ENCODE measurements at regions not wholly inside any gene's neighbourhood (a gene's known extent, or its start where the extent isn't known, plus 50 kb on each side); places are given as distances from the start of the nearest gene placed in this dataset.

DNA sequence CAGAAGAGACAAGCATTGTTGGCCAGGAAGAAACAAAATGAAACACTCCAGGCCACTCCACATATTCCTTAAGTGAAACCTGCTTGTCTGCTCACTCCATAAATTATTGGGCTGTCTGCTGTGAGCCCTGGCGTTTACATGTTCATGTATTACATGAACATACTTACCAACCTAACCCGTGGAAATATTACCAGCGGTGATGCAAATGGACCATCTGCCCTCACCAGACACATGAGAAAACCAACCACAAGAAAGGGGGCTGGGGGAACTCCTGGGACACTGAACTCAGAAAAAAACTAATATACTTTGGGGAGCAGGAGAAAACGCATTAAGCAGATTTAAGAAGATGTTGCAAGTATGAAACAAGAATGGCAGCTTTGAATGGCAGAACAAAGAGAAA, 731.2 kb upstream of the IGFBP3 start:
- Histone ChIP-seq H2AFZ (ENCODE audit: low read length) (no peak overlapping the region), H3K79me2 (ENCODE audit: control insufficient read depth in 1 of 2, insufficient read depth in 2 of 2, low read length in 2 of 2) (no peaks in the 10 kb centered on the region), H3K9ac (replicated peaks in 1 of 4; ENCODE audit: extremely low read depth in 1 of 4, low read depth in 3 of 4, low read length in 3 of 4) (no peak overlapping the region), H2AK5ac (ENCODE audit: low read depth, low read length) (no peak overlapping the region), H2BK5ac (ENCODE audit: low read depth, low read length) (no peak overlapping the region), H3K18ac (ENCODE audit: extremely low read depth, low read length) (no peak overlapping the region), H2BK120ac (replicated peaks; ENCODE audit: low read depth, low read length) (no peak overlapping the region), H2BK15ac (ENCODE audit: low read length) (no peak overlapping the region), H3K27me3 (replicated peaks in 1 of 4; ENCODE audit: control insufficient read depth in 3 of 4, extremely low read depth in 1 of 4, insufficient read depth in 3 of 4, low read length in 3 of 4) (peaks cover 0 to 1% (median 0%) of the 10 kb centered on the region in 4 experiments; a peak in 1 of 7 replicates), H2BK12ac (ENCODE audit: low read depth, low read length) (no peak overlapping the region), H3K27ac (ENCODE audit: low read depth, low read length) (no peak overlapping the region), H4K5ac (ENCODE audit: insufficient read length, low read depth, low read length) (no peak overlapping the region), H2BK20ac (ENCODE audit: low read length) (no peak overlapping the region), H3K23me2 (ENCODE audit: low read depth, low read length) (no peaks in the 10 kb centered on the region), H3K4me1 (replicated peaks in 1 of 4; ENCODE audit: control insufficient read depth in 3 of 4, insufficient read depth in 4 of 4, low read length in 3 of 4) (no peaks in the 10 kb centered on the region), H4K20me1 (replicated peaks in 1 of 2; ENCODE audit: control insufficient read depth in 1 of 2, insufficient read depth in 2 of 2, low read length in 2 of 2) (no peaks in the 10 kb centered on the region), H3K4ac (replicated peaks; ENCODE audit: insufficient read length, low read depth, low read length) (no peak overlapping the region), H3K4me2 (ENCODE audit: insufficient read depth in 1 of 2, low read depth in 2 of 2, low read length in 2 of 2) (no peak overlapping the region), H3K56ac (replicated peaks; ENCODE audit: insufficient read length, low read depth, low read length) (no peak overlapping the region), H3K23ac (ENCODE audit: insufficient read length) (no peak overlapping the region), H3K79me1 (ENCODE audit: low read depth, low read length) (no peaks in the 10 kb centered on the region), H3K9me3 (ENCODE audit: insufficient read depth in 2 of 2, low read depth in 1 of 2, low read length in 1 of 2) (peaks cover 5 to 9% of the 10 kb centered on the region in 2 experiments), H3K36me3 (ENCODE audit: control insufficient read depth in 2 of 4, insufficient read depth in 4 of 4, low read length in 3 of 4) (no peaks in the 10 kb centered on the region), H4K8ac (ENCODE audit: extremely low read depth, insufficient read depth, low read length) (no peak overlapping the region), H3K14ac (ENCODE audit: insufficient read length) (no peak overlapping the region), H4K91ac (replicated peaks; ENCODE audit: insufficient read length, low read length) (no peak overlapping the region), H3K4me3 (ENCODE audit: extremely low read depth in 1 of 4, insufficient read depth in 2 of 4, low read depth in 3 of 4, low read length in 4 of 4) (no peak overlapping the region)
- FAIRE-seq (no peak), DNase-seq (ENCODE audit: low read depth in 1 of 2, low spot score in 2 of 2) (no peak)
- 90% methylated on average over 4 of the region's 4 CpGs; no CpG with 5 or more reads in 1 of the 2 experiments for WGBS, 2 experiments (ENCODE audit: extremely low coverage in 1 of 2, insufficient coverage in 1 of 2, insufficient read length in 1 of 2, insufficient replicate concordance in 2 of 2, low coverage in 1 of 2, low lambda C conversion rate in 2 of 2, missing lambda C conversion rate in 1 of 2)
- ChIA-PET CTCF (ENCODE audit: partially characterized antibody) (no interaction called here), POLR2A (ENCODE audit: partially characterized antibody) (no interaction called here)
- TF ChIP-seq HDAC6 (IDR thresholded peaks at IDR 0.05; ENCODE audit: low read depth, low read length) (no peak), KDM4A (IDR thresholded peaks at IDR 0.05; ENCODE audit: low read depth, low read length, severe bottlenecking) (no peak), POLR2AphosphoS5 (IDR thresholded peaks at IDR 0.05; ENCODE audit: low read depth, low read length) (no peak), CEBPB (IDR thresholded peaks at IDR 0.05; ENCODE audit: low read depth, low read length) (no peak), BACH1 (IDR thresholded peaks at IDR 0.05; ENCODE audit: low read length) (no peak), ASH2L (IDR thresholded peaks at IDR 0.05; ENCODE audit: low read length) (no peak), TBP (IDR thresholded peaks at IDR 0.05; ENCODE audit: low read depth, low read length) (no peak), SIX5 (IDR thresholded peaks at IDR 0.05; ENCODE audit: low read depth, low read length) (no peak), CHD1 (IDR thresholded peaks at IDR 0.05; ENCODE audit: low read depth, low read length) (no peak), CBX5 (IDR thresholded peaks at IDR 0.05; ENCODE audit: low read depth, low read length) (no peak), BCL11A (IDR thresholded peaks at IDR 0.05; ENCODE audit: low read depth in 2 of 2, low read length in 2 of 2) (no peak), EP300 (IDR thresholded peaks at IDR 0.05; ENCODE audit: borderline replicate concordance in 1 of 2, low read depth in 2 of 2, low read length in 2 of 2) (no peak), JUN (IDR thresholded peaks at IDR 0.05; ENCODE audit: low read depth, low read length) (no peak), RXRA (IDR thresholded peaks at IDR 0.05; ENCODE audit: insufficient read depth, low read depth, low read length) (no peak)

Measured in H1 (cell line).